ENCODE measurements at regions not wholly inside any gene's neighbourhood (a gene's known extent, or its start where the extent isn't known, plus 50 kb on each side); places are given as distances from the start of the nearest gene placed in this dataset.

- Histone ChIP-seq H3K9me3 (peaks cover 8% of the 10 kb centered on the region; the same call in 1 of the 2 replicates), H3K4me1 (no peaks in the 10 kb centered on the region), H3K4me3 (no peak overlapping the region), H4K20me1 (no peaks in the 10 kb centered on the region), H3K4me2 (no peak overlapping the region), H3K36me3 (no peaks in the 10 kb centered on the region), H3K9ac (no peak overlapping the region), H3K27me3 (no peaks in the 10 kb centered on the region), H3K27ac (no peak overlapping the region)
- TF ChIP-seq Cebpa-rat (IDR thresholded peaks at IDR 0.05), result no peak
These were observed 51.3 kb upstream of the CLDN18 start for GRCh38 chr3:137958636-137959035.

Measured in BLaER1 (cell line).